T-helper 22 cell (primary cell): ENCODE measurements at regions not wholly inside any gene's neighbourhood (a gene's known extent, or its start where the extent isn't known, plus 50 kb on each side); places are given as distances from the start of the nearest gene placed in this dataset.
"Not testable (repeated sequence)": the region's sequence is repeated elsewhere in the genome, so short reads cannot be mapped to it uniquely, and the experiment has no call there.

Experiments used
- DNase-seq: peaks from one replicate; pipeline ENCODE4 v3.0.0-alpha.2; 2020; ENCODE audit warnings: low read depth

- no peak for DNase-seq
These were observed 295.3 kb upstream of the MAF start for GRCh38 chr16:79895917-79896203.

DNA sequence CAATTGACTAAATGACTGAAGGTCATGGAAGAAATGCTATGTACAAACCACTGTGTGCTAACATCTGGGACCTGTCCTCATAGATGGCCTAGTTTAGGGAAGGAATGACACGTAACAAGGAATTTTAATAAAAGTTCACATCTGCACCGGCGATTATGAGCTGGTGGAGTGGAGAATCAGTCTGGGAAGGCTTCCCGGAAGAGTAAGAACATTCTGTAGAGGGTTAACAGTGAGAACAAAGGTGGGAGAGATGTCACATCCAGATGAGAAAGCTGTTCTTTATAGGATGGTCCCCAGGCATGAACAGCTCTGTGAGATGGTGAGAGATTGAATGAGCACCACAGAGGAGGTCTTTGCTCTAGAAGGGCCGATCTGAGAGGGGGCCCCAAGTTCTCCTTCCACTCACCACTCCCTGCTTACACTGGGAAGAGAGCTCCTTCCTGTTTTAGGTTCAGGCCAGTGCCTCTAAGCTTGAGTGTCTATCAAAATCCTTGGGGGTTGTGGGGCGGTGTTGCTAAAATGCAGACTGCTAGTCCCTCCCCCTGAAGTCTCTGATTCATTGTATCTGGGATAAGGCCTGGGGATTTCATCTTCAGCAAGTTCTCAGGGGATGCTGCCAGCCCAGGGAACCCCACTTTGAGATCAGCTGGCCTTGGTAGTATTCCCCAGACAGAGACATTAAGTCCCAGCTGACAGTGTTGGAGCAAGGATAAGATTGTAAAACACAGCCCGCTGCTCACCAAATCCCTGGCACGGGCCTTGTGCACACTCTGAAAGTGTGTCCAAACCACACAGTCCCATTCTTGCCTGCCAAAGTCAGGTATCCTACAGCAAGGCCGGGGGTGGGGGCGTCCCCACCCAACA, 294.7 kb upstream of the MAF start:
- no peak for DNase-seq

- no peak for DNase-seq
These were observed 292.9 kb upstream of the MAF start for GRCh38 chr16:79893445-79893844.

GRCh38 chr16:79892278-79892677, 291.7 kb upstream of the MAF start:
- no peak for DNase-seq

- no peak for DNase-seq
These were observed 290.9 kb upstream of the MAF start for GRCh38 chr16:79891458-79891857.

DNA sequence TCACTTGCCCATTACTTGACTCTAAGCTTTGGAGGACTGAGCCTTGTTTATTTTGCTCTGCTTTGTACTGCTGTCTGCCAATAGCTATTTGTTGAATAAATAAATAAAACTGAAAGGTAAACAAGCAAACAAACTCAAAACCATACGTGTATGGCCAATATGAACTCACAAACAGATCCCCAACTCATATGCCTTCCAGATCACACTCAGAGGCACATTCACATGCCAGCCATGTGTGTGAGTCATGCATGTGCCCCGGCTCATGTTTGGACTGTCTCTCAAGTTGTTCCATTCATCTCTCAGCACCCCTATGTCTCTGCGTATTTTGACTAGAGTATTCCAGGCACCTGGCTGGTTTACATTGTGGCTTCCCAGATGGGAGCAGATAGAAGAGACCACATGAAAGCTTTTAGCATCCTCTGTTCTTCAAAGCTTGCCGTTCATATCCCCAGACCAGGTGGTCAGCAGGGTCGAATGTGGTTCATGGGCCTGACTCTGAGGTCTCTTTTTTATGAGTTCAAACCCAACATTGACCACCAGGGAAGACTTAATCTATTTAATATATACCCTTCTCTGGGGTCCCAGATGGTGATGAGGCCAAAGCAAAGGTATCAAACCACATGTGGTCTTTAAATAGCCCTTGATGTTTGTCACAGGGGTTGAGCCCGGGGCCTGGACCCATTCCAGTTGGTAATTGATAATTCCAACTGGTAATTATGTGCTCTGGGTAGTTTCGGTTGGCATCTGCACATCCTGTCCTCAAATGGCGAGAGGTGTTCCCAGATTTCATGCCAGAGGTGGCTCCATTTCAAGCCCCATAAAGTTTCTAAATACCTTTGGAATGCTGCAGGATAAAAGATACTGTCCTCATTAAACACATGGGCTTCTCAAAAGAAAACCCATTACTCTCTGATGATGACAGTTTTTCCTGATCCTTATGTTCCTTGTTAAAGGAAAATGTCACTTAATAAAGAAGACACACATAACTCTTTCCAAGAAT, 287.3 kb upstream of the MAF start:
- no peak for DNase-seq

GRCh38 chr16:79885320-79885719, 284.8 kb upstream of the MAF start:
- DNase-seq, result no peak

- DNase-seq, result no peak
These were observed 283.0 kb upstream of the MAF start for GRCh38 chr16:79883494-79883893.

DNA sequence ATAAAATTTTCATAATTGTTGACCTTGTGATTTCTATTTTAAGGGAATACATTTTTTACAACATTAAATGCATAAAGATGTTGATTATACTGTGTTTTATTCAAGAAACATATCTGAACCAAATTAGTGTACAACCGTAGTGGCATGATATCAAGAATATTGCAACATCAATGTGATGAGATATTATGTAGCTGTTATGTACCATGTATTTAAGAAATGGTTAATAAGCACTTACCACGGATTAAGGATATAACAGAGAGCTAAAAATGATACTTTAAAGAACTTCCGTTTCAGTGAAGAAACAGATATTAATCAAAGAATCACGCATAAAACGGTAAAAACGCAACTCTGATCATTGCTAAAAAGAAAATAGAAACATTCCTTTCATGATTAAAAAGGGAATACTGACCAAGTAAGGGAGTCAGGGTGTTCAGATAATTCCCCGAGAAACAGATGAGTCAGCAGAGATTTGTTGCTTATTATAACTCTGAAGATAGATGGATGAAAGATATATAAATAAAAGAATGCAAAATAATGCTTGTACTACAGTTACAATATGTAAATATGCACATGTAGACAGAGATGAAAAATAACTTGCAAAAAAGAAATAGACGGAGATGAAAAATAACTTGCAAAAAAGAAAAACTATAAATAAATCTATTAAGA, 281.9 kb upstream of the MAF start:
- no peak for DNase-seq

GRCh38 chr16:79881107-79881506, 280.6 kb upstream of the MAF start:
- DNase-seq, result not testable (repeated sequence)

DNA sequence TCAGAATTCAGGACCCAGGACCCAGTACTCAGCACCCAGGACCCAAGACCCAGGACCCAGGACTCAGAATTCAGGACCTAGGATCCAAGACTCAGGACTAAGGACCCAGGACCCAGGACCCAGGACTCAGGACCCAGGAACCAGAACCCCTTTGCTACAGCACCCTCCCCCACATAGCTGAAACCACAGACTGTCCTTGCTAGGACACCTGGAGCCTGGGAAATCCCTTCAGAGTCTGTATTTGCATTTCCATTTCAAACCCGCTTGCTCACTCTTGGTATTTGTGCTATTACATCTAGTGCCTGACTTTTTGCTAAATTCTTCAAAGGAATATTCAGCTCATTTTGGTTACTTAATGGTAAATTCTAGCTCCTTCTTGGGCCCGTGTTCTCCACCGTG, 275.8 kb upstream of the MAF start:
- no peak for DNase-seq

GRCh38 chr16:79874391-79874790, 273.9 kb upstream of the MAF start:
- no peak for DNase-seq

GRCh38 chr16:79873825-79874224, 273.3 kb upstream of the MAF start:
- no peak for DNase-seq

- no peak for DNase-seq
These were observed 271.4 kb upstream of the MAF start for GRCh38 chr16:79871906-79872305.

- no peak for DNase-seq
These were observed 269.7 kb upstream of the MAF start for GRCh38 chr16:79870016-79870886.

DNA sequence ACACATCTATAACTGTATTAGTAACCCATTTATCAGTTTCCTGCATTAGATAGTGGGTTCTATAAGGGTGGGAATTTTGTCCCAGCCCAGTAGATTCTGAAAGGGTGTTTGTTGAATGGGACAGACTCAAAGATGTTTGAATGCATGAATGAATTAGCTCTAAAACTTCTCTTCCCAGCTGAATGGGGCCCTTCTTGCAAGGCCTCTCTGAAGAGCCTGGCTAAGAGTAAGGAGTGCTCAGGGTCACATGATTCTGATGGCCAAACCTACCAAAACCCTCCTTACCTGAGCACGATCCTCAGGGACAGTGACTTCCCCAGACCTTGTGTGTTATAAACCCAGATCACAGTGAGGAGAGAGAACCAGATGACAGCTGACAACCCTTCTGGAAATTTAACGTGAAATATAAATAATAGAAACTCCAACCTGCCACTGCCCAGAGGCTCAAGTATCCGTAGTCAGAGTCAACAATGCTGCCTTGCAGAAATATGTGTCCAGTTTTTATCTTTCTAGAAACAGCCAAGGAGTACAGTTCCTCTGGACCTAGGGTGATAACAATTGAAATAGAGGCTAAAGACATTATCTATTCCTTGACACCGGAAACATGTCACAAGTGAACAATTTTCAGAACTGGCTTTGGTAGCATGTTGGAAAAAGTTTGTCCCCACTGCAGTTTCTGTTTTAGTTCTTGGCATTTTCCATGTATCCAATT, 268.9 kb upstream of the MAF start:
- DNase-seq, result no peak

DNA sequence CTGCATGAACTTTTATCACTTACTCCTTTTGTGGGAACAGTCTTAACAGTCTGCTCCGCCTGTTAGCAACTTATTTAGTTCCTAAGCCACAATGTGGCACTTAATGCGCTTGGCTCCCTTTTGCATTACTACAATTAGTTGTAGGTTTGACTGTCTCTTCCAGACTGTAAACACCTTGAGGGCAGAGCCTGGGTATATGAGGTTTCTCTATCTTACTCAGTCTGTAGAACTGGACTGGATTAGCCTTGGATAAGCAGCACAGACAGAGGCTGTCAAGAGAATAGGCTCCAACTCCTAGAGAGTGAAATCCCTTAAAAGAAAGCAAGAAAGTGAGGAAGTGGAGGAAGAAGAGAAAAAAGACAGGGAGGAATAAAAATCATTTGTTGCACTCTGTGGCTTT, 268.3 kb upstream of the MAF start:
- DNase-seq, result no peak

DNA sequence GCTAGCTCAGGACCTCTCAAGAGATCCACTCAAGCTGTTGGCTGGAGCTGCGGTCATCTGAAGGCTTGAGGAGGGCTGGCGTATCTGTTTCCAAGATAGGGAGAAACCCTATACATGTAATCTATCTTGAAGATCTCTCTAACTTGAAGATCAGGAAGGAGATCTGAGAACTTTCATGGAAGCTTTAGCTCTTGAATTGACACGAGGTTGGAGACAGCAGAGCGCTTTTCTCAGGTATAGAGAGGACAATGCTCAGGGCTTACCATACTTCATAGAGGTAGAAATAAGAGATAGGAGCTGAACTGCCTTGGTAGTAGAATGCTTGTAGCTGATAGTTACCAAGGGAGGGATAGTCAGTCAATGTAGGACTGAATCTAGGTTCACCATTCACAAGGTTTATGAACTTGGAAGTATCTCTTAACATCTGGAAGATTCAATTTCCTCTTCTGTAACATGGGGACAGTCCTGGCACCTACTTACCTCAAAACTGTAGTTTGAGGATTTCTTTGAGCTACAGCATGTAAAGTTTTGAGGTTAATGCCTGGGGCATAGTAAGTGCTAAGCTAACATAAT, 267.0 kb upstream of the MAF start:
- no peak for DNase-seq

GRCh38 chr16:79865918-79866317, 265.4 kb upstream of the MAF start:
- no peak for DNase-seq

DNA sequence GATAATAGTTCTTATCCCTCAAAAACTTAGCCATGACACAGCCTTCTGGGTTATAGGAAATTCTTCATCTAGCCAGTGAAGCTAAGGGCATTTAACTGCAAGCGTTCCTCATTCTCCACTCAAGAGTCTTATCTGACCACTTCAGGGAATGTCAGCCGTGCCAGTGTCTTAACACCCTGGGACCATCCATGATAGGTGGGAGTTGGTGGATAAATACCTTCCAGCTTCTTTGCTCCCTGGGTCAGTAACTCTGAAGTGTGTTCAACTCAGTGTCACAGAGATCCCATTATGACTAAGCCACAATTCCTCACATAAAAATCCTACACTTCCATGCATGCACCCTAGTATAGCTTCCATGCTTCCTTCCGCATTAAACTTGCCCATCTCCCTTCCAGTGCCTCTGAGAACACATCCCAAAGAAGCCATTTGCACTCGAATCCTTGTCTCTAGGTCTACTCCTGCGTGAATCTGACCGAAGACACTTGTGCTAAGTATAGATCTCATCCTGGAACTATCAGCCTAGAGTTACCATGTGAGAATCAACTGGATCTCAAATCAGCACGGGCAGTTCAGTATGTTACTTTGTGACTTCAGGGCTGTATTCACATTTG, 264.3 kb upstream of the MAF start:
- DNase-seq, result no peak
